A549 (cell line): ENCODE measurements at regions not wholly inside any gene's neighbourhood (a gene's known extent, or its start where the extent isn't known, plus 50 kb on each side); places are given as distances from the start of the nearest gene placed in this dataset.

Experiments used
- ATAC-seq, 2 experiments: fragments of 200-7000 bp in 1 of 2; fragments of >200 bp in 1 of 2; cut with Nextera tagmentation in 1 of 2; cut with Tn5 transposase in 1 of 2; 3 replicates each; pipeline versions ENCODE4 v1.8.0 to v1.9.1; 2018 to 2020; ENCODE audit warnings: mild to moderate bottlenecking in 1 of 2, moderate library complexity in 1 of 2
- CTCF ChIA-PET: fragments of 300-600 bp; sonication (Branson Sonifier 250); formaldehyde crosslinking; extraction: SDS; loops from one replicate; lab custom pipeline; 2021; ENCODE audit warnings: antibody characterized with exemption, inconsistent platforms; lab: Yijun Ruan, JAX
- POLR2A ChIA-PET: fragments of 350-600 bp; formaldehyde crosslinking; extraction: SDS; loops from one replicate; lab custom pipeline; 2021; ENCODE audit warnings: antibody characterized with exemption, inconsistent platforms; lab: Yijun Ruan, JAX
- DNase-seq, 2 experiments: peaks; one replicate each; pipeline versions ENCODE4 v3.0.0 to v3.0.0-alpha.2; 2011 to 2016; ENCODE audit warnings: low read depth in 1 of 2, low spot score in 1 of 2
- FAIRE-seq: peaks from 2 replicates; lab custom pipeline; 2011; peaks lifted over from hg19 to GRCh38; lab: Jason Lieb, UNC
- H3K27ac ChIP-seq, 2 experiments: fragments of >200 bp; sonication (Bioruptor Twin); formaldehyde crosslinking; 3 replicates each; pipeline ENCODE4 v1.5.1; 2016 to 2017
- H3K4me1 ChIP-seq: fragments of >200 bp; sonication (Bioruptor Twin); formaldehyde crosslinking; 3 replicates; pipeline ENCODE4 v1.6.1; 2016
- H3K4me2 ChIP-seq: fragments of >200 bp; sonication (Bioruptor Twin); formaldehyde crosslinking; 3 replicates; pipeline ENCODE4 v1.6.1; 2016
- H3K4me3 ChIP-seq: fragments of >200 bp; sonication (Bioruptor Twin); formaldehyde crosslinking; 3 replicates; pipeline ENCODE4 v1.5.1; 2016
- H3K9me3 ChIP-seq: fragments of >200 bp; sonication (Bioruptor Twin); formaldehyde crosslinking; 3 replicates; pipeline ENCODE4 v1.6.1; 2016
- CBX2 ChIP-seq: fragments of 200-600 bp; sonication (generic); IDR thresholded peaks from 2 replicates; pipeline ENCODE4 v1.6.1; 2016; ENCODE audit warnings: low read depth, mild to moderate bottlenecking, borderline replicate concordance
- CBX8 ChIP-seq: fragments of 200-600 bp; sonication (generic); IDR thresholded peaks from 2 replicates; pipeline ENCODE4 v1.6.1; 2016
- CEBPB ChIP-seq, 2 experiments: fragments of >200 bp in 1 of 2; sonication (Bioruptor Twin) in 1 of 2; formaldehyde crosslinking in 1 of 2; IDR thresholded peaks; 2 replicates each; pipeline ENCODE4 v1.6.1; 2012 to 2016
- EHF ChIP-seq: fragments of 250-450 bp; sonication (Bioruptor Pico); IDR thresholded peaks from 2 replicates; pipeline ENCODE4 v1.5.0; 2020; ENCODE audit warnings: mild to moderate bottlenecking
- EHMT2 ChIP-seq: fragments of 200-600 bp; sonication (generic); IDR thresholded peaks from 2 replicates; pipeline ENCODE4 v1.6.1; 2016; ENCODE audit warnings: antibody characterized with exemption, low read depth, mild to moderate bottlenecking, moderate library complexity
- ESRRA ChIP-seq: fragments of 150-350 bp; IDR thresholded peaks from 2 replicates; pipeline ENCODE4 v1.6.1; 2014; ENCODE audit warnings: mild to moderate bottlenecking, low read length, borderline replicate concordance
- FOSB ChIP-seq: fragments of 250-450 bp; sonication (Bioruptor Pico); IDR thresholded peaks from 2 replicates; pipeline ENCODE4 v1.5.0; 2020; ENCODE audit warnings: mild to moderate bottlenecking, moderate library complexity
- FOSL2 ChIP-seq, 2 experiments: fragments of 450-650 bp in 1 of 2; fragments of >200 bp in 1 of 2; sonication (Bioruptor Twin) in 1 of 2; formaldehyde crosslinking; IDR thresholded peaks; 2 replicates each; pipeline versions ENCODE4 v1.5.0 to v1.6.1; 2016 to 2020; ENCODE audit warnings: mild to moderate bottlenecking in 1 of 2, moderate library complexity in 1 of 2
- HDAC2 ChIP-seq: fragments of 200-600 bp; sonication (generic); IDR thresholded peaks from 2 replicates; pipeline ENCODE4 v1.6.1; 2016
- HEYL ChIP-seq: fragments of 250-450 bp; sonication (Bioruptor Pico); IDR thresholded peaks from 2 replicates; pipeline ENCODE4 v1.8.0; 2021; ENCODE audit warnings: mild to moderate bottlenecking, moderate library complexity
- JUN ChIP-seq, 2 experiments: fragments of >200 bp; sonication (Bioruptor Twin); formaldehyde crosslinking; IDR thresholded peaks; 2 replicates in 1 of 2; 3 replicates in 1 of 2; pipeline ENCODE4 v1.6.1; 2016 to 2017
- KDM1A ChIP-seq: fragments of 200-600 bp; sonication (generic); IDR thresholded peaks from 2 replicates; pipeline ENCODE4 v1.6.1; 2016; ENCODE audit warnings: low read depth, mild to moderate bottlenecking
- MAX ChIP-seq: IDR thresholded peaks from 2 replicates; pipeline ENCODE4 v1.6.1; 2012
- MAZ ChIP-seq: fragments of 150-350 bp; IDR thresholded peaks from 2 replicates; pipeline ENCODE4 v1.6.1; 2014; ENCODE audit warnings: antibody characterized with exemption, low read depth, low read length, borderline replicate concordance
- NFE2L2 ChIP-seq: fragments of 150-350 bp; conservative IDR thresholded peaks from 2 replicates; pipeline ENCODE4 v1.6.1; 2014; ENCODE audit warnings: low read length
- NPAS2 ChIP-seq: fragments of 250-450 bp; sonication (Bioruptor Pico); IDR thresholded peaks from 2 replicates; pipeline ENCODE4 v1.8.0; 2022; ENCODE audit warnings: mild to moderate bottlenecking, moderate library complexity, borderline replicate concordance
- PBX3 ChIP-seq: IDR thresholded peaks from 2 replicates; pipeline ENCODE4 v1.6.1; 2012
- PHF8 ChIP-seq: fragments of 200-600 bp; sonication (generic); IDR thresholded peaks from 2 replicates; pipeline ENCODE4 v1.6.1; 2016; ENCODE audit warnings: low read depth, mild to moderate bottlenecking, antibody characterized with exemption, moderate library complexity, borderline replicate concordance
- POLR2A ChIP-seq: IDR thresholded peaks from 2 replicates; pipeline ENCODE4 v1.6.1; 2012; ENCODE audit warnings: mild to moderate bottlenecking, low read length
- POLR2AphosphoS2 ChIP-seq: conservative IDR thresholded peaks from 2 replicates; pipeline ENCODE4 v1.6.1; 2012; ENCODE audit warnings: low read length, improper control_type of control experiment, inconsistent platforms
- RAD21 ChIP-seq, 2 experiments: fragments of >200 bp in 1 of 2; sonication (Bioruptor Twin) in 1 of 2; formaldehyde crosslinking in 1 of 2; IDR thresholded peaks in 1 of 2; conservative IDR thresholded peaks in 1 of 2; 2 replicates in 1 of 2; 3 replicates in 1 of 2; pipeline ENCODE4 v1.6.1; 2012 to 2018; ENCODE audit warnings: inconsistent platforms in 1 of 2
- RFX5 ChIP-seq: fragments of 450-650 bp; IDR thresholded peaks from 2 replicates; pipeline ENCODE4 v1.7.1; 2014; ENCODE audit warnings: antibody characterized with exemption, mild to moderate bottlenecking, moderate library complexity
- SMC3 ChIP-seq: fragments of >200 bp; sonication (Bioruptor Twin); formaldehyde crosslinking; IDR thresholded peaks from 3 replicates; pipeline ENCODE4 v1.6.1; 2018; ENCODE audit warnings: inconsistent platforms
- TP53 ChIP-seq: fragments of 250-450 bp; sonication (Bioruptor Pico); IDR thresholded peaks from 2 replicates; pipeline ENCODE4 v1.5.0; 2021; ENCODE audit warnings: mild to moderate bottlenecking, moderate library complexity
- ZSCAN20 ChIP-seq: fragments of 250-450 bp; sonication (Bioruptor Pico); IDR thresholded peaks from 2 replicates; pipeline ENCODE4 v1.8.0; 2022; ENCODE audit warnings: mild to moderate bottlenecking, moderate library complexity
- WGBS: methylation state at CpG from one replicate; pipeline ENCODE4 v1.1.6; 2017; ENCODE audit errors: missing lambda C conversion rate; 5-methylcytosine and 5-hydroxymethylcytosine counted together
- TF ChIP-seq, protein P1 (sequence below): fragments of >200 bp; sonication (Bioruptor Twin); formaldehyde crosslinking; IDR thresholded peaks from 2 replicates; pipeline ENCODE4 v1.6.1; 2016
- TF ChIP-seq, protein P2 (sequence below): fragments of 450-650 bp; IDR thresholded peaks from 2 replicates; pipeline ENCODE4 v1.6.1; 2014; ENCODE audit warnings: antibody characterized with exemption

- no peaks in the 10 kb centered on the region for H3K9me3 ChIP-seq
- WGBS = 14% methylated on average over 3 of the region's 3 CpGs
- H3K4me2 ChIP-seq = no peak overlapping the region
- no peak for FAIRE-seq
- ATAC-seq = no peak
- no peaks in the 10 kb centered on the region for H3K4me1 ChIP-seq
- no peak overlapping the region for H3K27ac ChIP-seq
- CTCF ChIA-PET = no interaction called here
- no peak overlapping the region for H3K4me3 ChIP-seq
- no peak for DNase-seq
- no peak for TF ChIP-seq POLR2AphosphoS2
- TF ChIP-seq, protein P1, sequence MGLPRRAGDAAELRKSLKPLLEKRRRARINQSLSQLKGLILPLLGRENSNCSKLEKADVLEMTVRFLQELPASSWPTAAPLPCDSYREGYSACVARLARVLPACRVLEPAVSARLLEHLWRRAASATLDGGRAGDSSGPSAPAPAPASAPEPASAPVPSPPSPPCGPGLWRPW = no peak
- TF ChIP-seq MAZ = no peak
- no peak for TF ChIP-seq NPAS2 (CRISPR knock-in tag)
- TF ChIP-seq, protein P2, sequence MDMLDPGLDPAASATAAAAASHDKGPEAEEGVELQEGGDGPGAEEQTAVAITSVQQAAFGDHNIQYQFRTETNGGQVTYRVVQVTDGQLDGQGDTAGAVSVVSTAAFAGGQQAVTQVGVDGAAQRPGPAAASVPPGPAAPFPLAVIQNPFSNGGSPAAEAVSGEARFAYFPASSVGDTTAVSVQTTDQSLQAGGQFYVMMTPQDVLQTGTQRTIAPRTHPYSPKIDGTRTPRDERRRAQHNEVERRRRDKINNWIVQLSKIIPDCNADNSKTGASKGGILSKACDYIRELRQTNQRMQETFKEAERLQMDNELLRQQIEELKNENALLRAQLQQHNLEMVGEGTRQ = no peak
- no peak for TF ChIP-seq NFE2L2
- no peak for TF ChIP-seq ESRRA
- TF ChIP-seq TP53 (CRISPR knock-in tag) = no peak
- no peak for TF ChIP-seq FOSB (CRISPR knock-in tag)
- no peak for TF ChIP-seq PHF8
- TF ChIP-seq SMC3 = no peak
- no peak for TF ChIP-seq HDAC2
- no peak for TF ChIP-seq ZSCAN20
- TF ChIP-seq, all 56 proteins: peak for 0
- POLR2A ChIA-PET = no interaction called here
Measured at GRCh38 chr11:112625814-112626213, 335.4 kb upstream of the NCAM1 start.

GRCh38 chr11:112626731-112627130, 334.5 kb upstream of the NCAM1 start:
- ATAC-seq (no peak), DNase-seq (no peak), FAIRE-seq (no peak)
- Histone ChIP-seq H3K4me2 (no peak overlapping the region), H3K4me3 (no peak overlapping the region), H3K27ac (no peak overlapping the region), H3K9me3 (no peaks in the 10 kb centered on the region), H3K4me1 (no peaks in the 10 kb centered on the region)
- ChIA-PET POLR2A (no interaction called here), CTCF (no interaction called here)
- WGBS = 0% methylated on average over 1 of the region's 1 CpG
- no peak for TF ChIP-seq POLR2AphosphoS2
- no peak for TF ChIP-seq KDM1A
- no peak for TF ChIP-seq POLR2A

GRCh38 chr11:112627588-112628045, 333.6 kb upstream of the NCAM1 start:
- H3K9me3 ChIP-seq = no peaks in the 10 kb centered on the region
- FAIRE-seq (no peak), ATAC-seq (no peak), DNase-seq (no peak)
- H3K27ac ChIP-seq = no peak overlapping the region
- H3K4me1 ChIP-seq = no peaks in the 10 kb centered on the region
- H3K4me3 ChIP-seq = no peak overlapping the region
- CTCF ChIA-PET = no interaction called here
- H3K4me2 ChIP-seq = no peak overlapping the region
- POLR2A ChIA-PET = no interaction called here
- TF ChIP-seq MAX (no peak), JUN (IDR thresholded peaks at IDR 0.05) (no peak), NFE2L2 (no peak), FOSB (CRISPR knock-in tag) (no peak), HEYL (CRISPR knock-in tag) (no peak), CBX8 (no peak), FOSL2 (IDR thresholded peaks at IDR 0.05) (no peak), FOSL2 (CRISPR knock-in tag; IDR thresholded peaks at IDR 0.05) (no peak), CBX2 (no peak), KDM1A (no peak), EHF (CRISPR knock-in tag) (no peak), RFX5 (no peak), EHMT2 (no peak), CEBPB (IDR thresholded peaks at IDR 0.05) (no peak), RAD21 (conservative IDR thresholded peaks at IDR 0.05 in 1 of 2, IDR thresholded peaks at IDR 0.05 in 1 of 2) (no peak), PBX3 (no peak)
- WGBS = 5% methylated on average over 2 of the region's 2 CpGs
